GM23338 (cell line): ENCODE measurements at regions not wholly inside any gene's neighbourhood (a gene's known extent, or its start where the extent isn't known, plus 50 kb on each side); places are given as distances from the start of the nearest gene placed in this dataset.
A peak's percentile ranks its signal among the peaks of the same experiment; 100 is the strongest.

Experiments
- ATAC-seq: fragments of 200-7000 bp; cut with Tn5 transposase; 3 replicates; pipeline ENCODE4 v1.9.1; 2020
- DNase-seq: peaks from one replicate; pipeline ENCODE4 v3.0.0-alpha.2; 2015; ENCODE audit warnings: low spot score
- H2AFZ ChIP-seq: fragments of 200-600 bp; sonication (generic); 2 replicates; pipeline ENCODE4 v1.8.0; 2016; ENCODE audit warnings: antibody characterized with exemption, mild to moderate bottlenecking, moderate library complexity
- H3F3A ChIP-seq: fragments of 200-600 bp; sonication (generic); replicated peaks from 2 replicates; pipeline ENCODE4 v1.8.0; 2017; ENCODE audit warnings: antibody characterized with exemption, mixed run types, low read depth
- H3K27ac ChIP-seq: fragments of 200-600 bp; sonication (generic); 2 replicates; pipeline ENCODE4 v1.6.1; 2016; ENCODE audit warnings: low read depth
- H3K27me3 ChIP-seq: fragments of 200-600 bp; sonication (generic); 2 replicates; pipeline ENCODE4 v1.8.0; 2016; ENCODE audit warnings: mild to moderate bottlenecking, mixed run types, moderate library complexity; ENCODE audit not compliant: insufficient read depth
- H3K36me3 ChIP-seq: fragments of 200-600 bp; sonication (generic); 2 replicates; pipeline ENCODE4 v1.8.0; 2016; ENCODE audit warnings: mild to moderate bottlenecking; ENCODE audit not compliant: insufficient read depth
- H3K4me1 ChIP-seq: fragments of 200-600 bp; sonication (generic); 2 replicates; pipeline ENCODE4 v1.8.0; 2016; ENCODE audit warnings: mild to moderate bottlenecking, moderate library complexity; ENCODE audit not compliant: insufficient read depth
- H3K4me2 ChIP-seq: fragments of 200-600 bp; sonication (generic); 2 replicates; pipeline ENCODE4 v1.7.1; 2017; ENCODE audit warnings: mixed run types
- H3K4me3 ChIP-seq: fragments of 200-600 bp; sonication (generic); 2 replicates; pipeline ENCODE4 v1.6.1; 2016; ENCODE audit warnings: mixed run types
- H3K79me2 ChIP-seq: fragments of 200-600 bp; sonication (generic); replicated peaks from 2 replicates; pipeline ENCODE4 v1.8.0; 2017; ENCODE audit warnings: mild to moderate bottlenecking; ENCODE audit not compliant: insufficient read depth
- H3K9me2 ChIP-seq: fragments of 200-600 bp; sonication (generic); 2 replicates; pipeline ENCODE4 v1.8.0; 2017; ENCODE audit not compliant: insufficient read depth
- H4K20me1 ChIP-seq: fragments of 200-600 bp; sonication (generic); replicated peaks from 2 replicates; pipeline ENCODE4 v1.8.0; 2017; ENCODE audit warnings: mild to moderate bottlenecking; ENCODE audit not compliant: insufficient read depth
- H3K27ac Mint-ChIP-seq: 2 replicates; pipeline ENCODE4 v1.8.0; 2020; ENCODE audit warnings: inconsistent platforms, mild to moderate bottlenecking, moderate library complexity, mixed read lengths
- H3K27me3 Mint-ChIP-seq: 3 replicates; pipeline ENCODE4 v1.8.0; 2022; ENCODE audit warnings: low read depth, mild to moderate bottlenecking, moderate library complexity, mixed read lengths, inconsistent platforms; ENCODE audit not compliant: insufficient read depth, poor library complexity
- H3K36me3 Mint-ChIP-seq: 3 replicates; pipeline ENCODE4 v1.8.0; 2021; ENCODE audit warnings: low read depth, mild to moderate bottlenecking, inconsistent platforms, moderate library complexity, mixed read lengths
- H3K4me1 Mint-ChIP-seq: 3 replicates; pipeline ENCODE4 v1.8.0; 2020; ENCODE audit warnings: mild to moderate bottlenecking, inconsistent platforms, mixed read lengths
- H3K4me3 Mint-ChIP-seq: 3 replicates; pipeline ENCODE4 v1.8.0; 2021; ENCODE audit warnings: moderate library complexity, mild to moderate bottlenecking, inconsistent platforms, mixed read lengths
- H3K9me3 Mint-ChIP-seq: 3 replicates; pipeline ENCODE4 v1.8.0; 2020; ENCODE audit warnings: moderate library complexity, mild to moderate bottlenecking, inconsistent platforms, mixed read lengths
- CREB1 ChIP-seq: fragments of 250-450 bp; sonication (Bioruptor Pico); IDR thresholded peaks from 2 replicates; pipeline ENCODE4 v1.5.0; 2020; ENCODE audit warnings: low read depth, mild to moderate bottlenecking, moderate library complexity
- CTCF ChIP-seq, 2 experiments: fragments of 200-600 bp in 1 of 2; sonication (generic) in 1 of 2; conservative IDR thresholded peaks; 2 replicates each; pipeline versions ENCODE4 v1.5.1 to v1.6.1; 2016 to 2017; ENCODE audit warnings: antibody characterized with exemption in 2 of 2, low read depth in 2 of 2, mild to moderate bottlenecking in 2 of 2, moderate library complexity in 1 of 2
- EZH2 ChIP-seq: fragments of 200-600 bp; sonication (generic); IDR thresholded peaks from one replicate; pipeline ENCODE4 v1.8.0; 2017; ENCODE audit warnings: antibody characterized with exemption, mild to moderate bottlenecking, low read depth; ENCODE audit not compliant: unreplicated experiment
- EZH2phosphoT487 ChIP-seq: fragments of 200-600 bp; sonication (generic); IDR thresholded peaks from one replicate; pipeline ENCODE4 v1.8.1; 2018; ENCODE audit warnings: antibody characterized with exemption; ENCODE audit not compliant: unreplicated experiment
- REST ChIP-seq: IDR thresholded peaks from one replicate; pipeline ENCODE4 v1.6.1; 2018; ENCODE audit warnings: antibody characterized with exemption; ENCODE audit not compliant: unreplicated experiment
- ZNF114 ChIP-seq: fragments of 250-450 bp; sonication (Bioruptor Pico); IDR thresholded peaks from 2 replicates; pipeline ENCODE4 v1.5.0; 2020; ENCODE audit warnings: mild to moderate bottlenecking, moderate library complexity
- ZNF462 ChIP-seq: fragments of 250-450 bp; sonication (Bioruptor Pico); IDR thresholded peaks from 2 replicates; pipeline ENCODE4 v1.5.0; 2020; ENCODE audit warnings: mild to moderate bottlenecking, moderate library complexity

- TF ChIP-seq CREB1 (CRISPR knock-in tag) = no peak
Measured at GRCh38 chr5:39579750-39580149, 155.0 kb upstream of the DAB2 start (continued).

- Mint-ChIP-seq H3K9me3 (no peaks in the 10 kb centered on the region), H3K27me3 (no peaks in the 10 kb centered on the region), H3K4me1 (no peaks in the 10 kb centered on the region), H3K27ac (no peak overlapping the region), H3K4me3 (no peak overlapping the region), H3K36me3 (no peaks in the 10 kb centered on the region)
- ATAC-seq (no peak), DNase-seq (peak; percentile 24)
- Histone ChIP-seq H3K4me1 (no peaks in the 10 kb centered on the region), H3F3A (no peaks in the 10 kb centered on the region), H4K20me1 (no peaks in the 10 kb centered on the region), H2AFZ (no peak overlapping the region), H3K79me2 (no peaks in the 10 kb centered on the region), H3K4me2 (no peak overlapping the region), H3K4me3 (no peak overlapping the region), H3K27ac (no peak overlapping the region), H3K27me3 (no peaks in the 10 kb centered on the region), H3K9me2 (no peaks in the 10 kb centered on the region), H3K36me3 (no peaks in the 10 kb centered on the region)
- no peak for TF ChIP-seq REST
- TF ChIP-seq CTCF (conservative IDR thresholded peaks at IDR 0.05; ENCODE audit: low read depth in 2 of 2) = peak in 1 of 2 experiments; percentile 79; a peak in 3 of 4 replicates
Measured at GRCh38 chr5:39578887-39579497, 154.2 kb upstream of the DAB2 start.

- no peak overlapping the region for H3K4me3 Mint-ChIP-seq
Measured at GRCh38 chr5:39577529-39577928, 152.7 kb upstream of the DAB2 start.

More at GRCh38 chr5:39577529-39577928, 152.7 kb upstream of the DAB2 start:
- H3K4me1 ChIP-seq = no peaks in the 10 kb centered on the region
- ATAC-seq = no peak
- no peaks in the 10 kb centered on the region for H4K20me1 ChIP-seq
- no peak overlapping the region for H2AFZ ChIP-seq
- Mint-ChIP-seq H3K27ac (no peak overlapping the region), H3K27me3 (no peaks in the 10 kb centered on the region), H3K9me3 (no peaks in the 10 kb centered on the region), H3K4me1 (no peaks in the 10 kb centered on the region), H3K36me3 (no peaks in the 10 kb centered on the region)
- H3K4me2 ChIP-seq = no peak overlapping the region
- H3K36me3 ChIP-seq = no peaks in the 10 kb centered on the region
- TF ChIP-seq ZNF462 (CRISPR knock-in tag) = no peak
- TF ChIP-seq CREB1 (CRISPR knock-in tag) = no peak
- TF ChIP-seq EZH2 = no peak
- no peak for TF ChIP-seq ZNF114 (CRISPR knock-in tag)
- no peak for TF ChIP-seq EZH2phosphoT487
- no peaks in the 10 kb centered on the region for H3K27me3 ChIP-seq
- no peaks in the 10 kb centered on the region for H3K79me2 ChIP-seq
- H3F3A ChIP-seq = no peaks in the 10 kb centered on the region
- no peak overlapping the region for H3K4me3 ChIP-seq
- no peaks in the 10 kb centered on the region for H3K9me2 ChIP-seq
- H3K27ac ChIP-seq = no peak overlapping the region
- DNase-seq = no peak
